MM.1S (cell line): ENCODE measurements at regions not wholly inside any gene's neighbourhood (a gene's known extent, or its start where the extent isn't known, plus 50 kb on each side); places are given as distances from the start of the nearest gene placed in this dataset.

Experiments
- DNase-seq: peaks from one replicate; pipeline ENCODE4 v3.0.0-alpha.2; 2015
- H2AFZ ChIP-seq: fragments of 300-600 bp; sonication (generic); 2 replicates; pipeline ENCODE4 v1.6.0; 2016; ENCODE audit warnings: antibody characterized with exemption, low read length
- H3F3A ChIP-seq: fragments of 300-600 bp; sonication (generic); 2 replicates; pipeline ENCODE4 v1.6.1; 2016; ENCODE audit warnings: mild to moderate bottlenecking, antibody characterized with exemption, low read length, moderate library complexity, mixed read lengths; ENCODE audit not compliant: insufficient read depth
- H3K27ac ChIP-seq: fragments of 300-600 bp; sonication (generic); 2 replicates; pipeline ENCODE4 v1.5.1; 2016; ENCODE audit warnings: mild to moderate bottlenecking, low read length
- H3K27me3 ChIP-seq: fragments of 300-600 bp; sonication (generic); replicated peaks from 2 replicates; pipeline ENCODE4 v1.6.0; 2016; ENCODE audit warnings: low read length; ENCODE audit not compliant: insufficient read depth
- H3K36me3 ChIP-seq: fragments of 300-600 bp; sonication (generic); replicated peaks from 2 replicates; pipeline ENCODE4 v1.6.1; 2016; ENCODE audit warnings: mild to moderate bottlenecking, low read length, mixed read lengths; ENCODE audit not compliant: insufficient read depth
- H3K4me1 ChIP-seq: fragments of 300-600 bp; sonication (generic); 2 replicates; pipeline ENCODE4 v1.6.1; 2016; ENCODE audit warnings: low read length, mixed read lengths
- H3K4me2 ChIP-seq: fragments of 300-600 bp; sonication (generic); 2 replicates; pipeline ENCODE4 v1.6.0; 2016; ENCODE audit warnings: low read depth, low read length
- H3K4me3 ChIP-seq: fragments of 300-600 bp; sonication (generic); 2 replicates; pipeline ENCODE4 v1.5.1; 2016; ENCODE audit warnings: low read length, mixed read lengths
- H3K79me2 ChIP-seq: fragments of 300-600 bp; sonication (generic); 2 replicates; pipeline ENCODE4 v1.6.1; 2016; ENCODE audit warnings: mixed run types, low read length, mixed read lengths
- H3K9ac ChIP-seq: fragments of 300-600 bp; sonication (generic); 2 replicates; pipeline ENCODE4 v1.6.1; 2016; ENCODE audit warnings: low read length, mixed read lengths
- H3K9me2 ChIP-seq: fragments of 300-600 bp; sonication (generic); replicated peaks from 2 replicates; pipeline ENCODE4 v1.6.1; 2016; ENCODE audit warnings: mild to moderate bottlenecking, low read length, mixed read lengths; ENCODE audit not compliant: insufficient read depth
- H3K9me3 ChIP-seq: fragments of 300-600 bp; sonication (generic); replicated peaks from 2 replicates; pipeline ENCODE4 v1.6.1; 2016; ENCODE audit warnings: mild to moderate bottlenecking, low read length, mixed read lengths; ENCODE audit not compliant: insufficient read depth
- H4K20me1 ChIP-seq: fragments of 300-600 bp; sonication (generic); 2 replicates; pipeline ENCODE4 v1.6.1; 2016; ENCODE audit warnings: mild to moderate bottlenecking, low read length, moderate library complexity, mixed read lengths; ENCODE audit not compliant: insufficient read depth
- EZH2 ChIP-seq: fragments of 300-600 bp; sonication (generic); optimal IDR thresholded peaks from 2 replicates; pipeline ENCODE3; 2017; ENCODE audit warnings: low read depth, mild to moderate bottlenecking, antibody characterized with exemption, low read length, mixed read lengths
- EZH2phosphoT487 ChIP-seq: fragments of 300-600 bp; sonication (generic); IDR thresholded peaks from 2 replicates; pipeline ENCODE4 v1.6.1; 2018; ENCODE audit warnings: antibody characterized with exemption, low read length
- TF ChIP-seq, protein P1 (sequence below): fragments of 300-600 bp; sonication (generic); IDR thresholded peaks from 2 replicates; pipeline ENCODE4 v1.5.1; 2016; ENCODE audit warnings: antibody characterized with exemption, low read length, mixed read lengths

DNA sequence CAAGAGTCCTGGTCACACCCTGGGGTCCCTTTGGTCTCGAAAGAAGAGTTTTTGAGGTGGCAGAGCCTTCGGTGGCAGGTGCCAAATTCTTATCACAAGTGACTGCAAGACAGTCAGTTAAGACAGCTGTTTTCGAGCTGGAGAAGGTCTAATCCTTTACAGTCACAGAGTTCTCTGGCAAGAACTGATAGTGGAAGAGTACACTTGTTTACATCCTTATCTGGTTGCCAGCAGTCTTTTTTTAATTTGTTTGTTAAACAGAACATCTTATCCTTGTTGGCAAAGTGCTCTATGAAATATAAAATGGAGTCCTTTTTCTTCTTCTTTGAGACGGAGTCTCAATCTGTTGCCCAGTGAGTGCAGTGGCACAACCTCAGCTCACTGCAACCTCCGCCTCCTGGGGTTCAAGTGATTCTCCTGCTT, 50.4 kb upstream of the ELOVL6 start:
- Histone ChIP-seq H3K9me3 (no peaks in the 10 kb centered on the region), H3K79me2 (no peaks in the 10 kb centered on the region), H3K9ac (no peak overlapping the region), H3K4me1 (no peaks in the 10 kb centered on the region), H4K20me1 (no peaks in the 10 kb centered on the region), H3K27ac (no peak overlapping the region), H3K36me3 (no peaks in the 10 kb centered on the region), H3F3A (no peaks in the 10 kb centered on the region), H3K9me2 (no peaks in the 10 kb centered on the region), H2AFZ (no peak overlapping the region), H3K27me3 (no peaks in the 10 kb centered on the region), H3K4me3 (no peak overlapping the region), H3K4me2 (no peak overlapping the region)
- TF ChIP-seq EZH2 (no peak), EZH2phosphoT487 (no peak)
- TF ChIP-seq, protein P1, sequence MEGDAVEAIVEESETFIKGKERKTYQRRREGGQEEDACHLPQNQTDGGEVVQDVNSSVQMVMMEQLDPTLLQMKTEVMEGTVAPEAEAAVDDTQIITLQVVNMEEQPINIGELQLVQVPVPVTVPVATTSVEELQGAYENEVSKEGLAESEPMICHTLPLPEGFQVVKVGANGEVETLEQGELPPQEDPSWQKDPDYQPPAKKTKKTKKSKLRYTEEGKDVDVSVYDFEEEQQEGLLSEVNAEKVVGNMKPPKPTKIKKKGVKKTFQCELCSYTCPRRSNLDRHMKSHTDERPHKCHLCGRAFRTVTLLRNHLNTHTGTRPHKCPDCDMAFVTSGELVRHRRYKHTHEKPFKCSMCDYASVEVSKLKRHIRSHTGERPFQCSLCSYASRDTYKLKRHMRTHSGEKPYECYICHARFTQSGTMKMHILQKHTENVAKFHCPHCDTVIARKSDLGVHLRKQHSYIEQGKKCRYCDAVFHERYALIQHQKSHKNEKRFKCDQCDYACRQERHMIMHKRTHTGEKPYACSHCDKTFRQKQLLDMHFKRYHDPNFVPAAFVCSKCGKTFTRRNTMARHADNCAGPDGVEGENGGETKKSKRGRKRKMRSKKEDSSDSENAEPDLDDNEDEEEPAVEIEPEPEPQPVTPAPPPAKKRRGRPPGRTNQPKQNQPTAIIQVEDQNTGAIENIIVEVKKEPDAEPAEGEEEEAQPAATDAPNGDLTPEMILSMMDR = no peak
- no peak for DNase-seq
